ENCODE measurements at regions not wholly inside any gene's neighbourhood (a gene's known extent, or its start where the extent isn't known, plus 50 kb on each side); places are given as distances from the start of the nearest gene placed in this dataset.

DNA sequence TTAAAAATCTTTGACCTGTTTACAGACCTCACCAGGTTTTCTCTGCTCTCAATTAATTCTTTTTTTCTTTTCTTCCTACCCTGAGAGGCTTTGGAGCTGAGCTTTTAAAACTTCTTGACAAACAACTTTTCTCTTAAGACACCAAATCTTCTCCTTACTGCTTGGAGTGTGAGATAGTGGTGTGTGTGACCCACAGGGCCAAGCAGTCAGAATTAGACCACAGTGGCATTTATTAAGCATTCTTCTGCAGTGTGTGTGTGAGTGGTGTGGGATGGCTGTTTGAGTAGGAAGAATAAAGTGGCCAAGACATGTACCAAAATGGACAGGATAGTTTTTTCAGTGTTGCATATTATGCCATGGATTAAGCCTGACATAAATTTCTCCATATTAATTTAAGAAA lies 665.1 kb downstream of the RAPGEF2 start:
- Histone ChIP-seq H3K14ac (ENCODE audit: low read length) (no peak overlapping the region), H3K27ac (ENCODE audit: low read depth, low read length) (no peak overlapping the region), H3K4me3 (ENCODE audit: low read depth, low read length) (no peak overlapping the region), H4K12ac (ENCODE audit: low read depth, low read length) (no peak overlapping the region), H3K4me2 (ENCODE audit: low read length) (no peak overlapping the region), H3K18ac (ENCODE audit: low read length) (no peak overlapping the region), H2AK5ac (ENCODE audit: low read length) (no peak overlapping the region), H3K4me1 (ENCODE audit: control insufficient read depth in 1 of 2, insufficient read depth in 2 of 2, low read length in 2 of 2) (no peaks in the 10 kb centered on the region), H2BK120ac (ENCODE audit: insufficient read depth, low read length, poor library complexity) (no peak overlapping the region), H2BK12ac (ENCODE audit: low read length) (no peak overlapping the region), H3K36me3 (ENCODE audit: control insufficient read depth in 1 of 2, insufficient read depth in 2 of 2, low read length in 2 of 2) (no peaks in the 10 kb centered on the region), H4K8ac (ENCODE audit: low read depth, low read length) (no peak overlapping the region), H3K79me1 (ENCODE audit: low read length) (no peaks in the 10 kb centered on the region), H3K27me3 (ENCODE audit: insufficient read depth, low read length) (no peaks in the 10 kb centered on the region), H3K23ac (ENCODE audit: low read length) (no peak overlapping the region), H3K79me2 (ENCODE audit: control insufficient read depth, insufficient read depth, low read length, poor library complexity) (no peaks in the 10 kb centered on the region), H2AFZ (ENCODE audit: insufficient read depth, low read length, poor library complexity) (no peak overlapping the region), H3K9ac (ENCODE audit: low read length) (no peak overlapping the region), H2BK5ac (ENCODE audit: low read depth, low read length, poor library complexity) (no peak overlapping the region), H4K91ac (ENCODE audit: low read depth, low read length) (no peak overlapping the region), H3K4ac (ENCODE audit: low read depth, low read length) (no peak overlapping the region), H3K9me3 (ENCODE audit: insufficient read depth, low read depth, low read length) (no peaks in the 10 kb centered on the region)
- no peak for DNase-seq

DNA sequence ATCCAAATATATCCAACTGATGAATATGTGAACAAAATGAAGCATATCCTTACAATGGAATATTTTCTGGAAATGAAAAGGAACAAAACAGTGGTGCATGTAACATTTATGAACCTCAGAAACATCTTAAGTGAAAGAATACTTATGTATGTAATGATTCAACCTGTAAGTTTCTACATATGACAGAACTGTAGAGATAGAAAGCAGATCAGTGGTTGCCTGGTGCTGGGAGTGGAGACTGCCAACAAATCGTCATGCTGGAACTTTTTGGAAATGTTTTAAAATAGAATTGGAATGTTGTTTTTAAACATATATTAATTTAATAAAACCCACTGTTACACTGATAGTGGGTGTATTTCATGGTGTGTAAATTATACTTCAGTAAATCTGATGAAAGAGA lies 667.5 kb downstream of the RAPGEF2 start:
- no peaks in the 10 kb centered on the region for H3K79me2 ChIP-seq (ENCODE audit: control insufficient read depth, insufficient read depth, low read length, poor library complexity)
- H3K27me3 ChIP-seq (ENCODE audit: insufficient read depth, low read length): no peaks in the 10 kb centered on the region
- no CpG with 5 or more reads among the region's 1 CpG for WGBS (ENCODE audit: extremely low coverage, insufficient coverage, insufficient read length)
- no peak overlapping the region for H2AFZ ChIP-seq (ENCODE audit: insufficient read depth, low read length, poor library complexity)
- no peak for DNase-seq
- H4K91ac ChIP-seq (ENCODE audit: low read depth, low read length): no peak overlapping the region
- H3K18ac ChIP-seq (ENCODE audit: low read length): no peak overlapping the region
- H2BK12ac ChIP-seq (ENCODE audit: low read length): no peak overlapping the region
- no peak overlapping the region for H3K4me3 ChIP-seq (ENCODE audit: low read depth, low read length)
- H2AK5ac ChIP-seq (ENCODE audit: low read length): no peak overlapping the region
- H3K79me1 ChIP-seq (ENCODE audit: low read length): no peaks in the 10 kb centered on the region
- H2BK5ac ChIP-seq (ENCODE audit: low read depth, low read length, poor library complexity): no peak overlapping the region
- H3K4ac ChIP-seq (ENCODE audit: low read depth, low read length): no peak overlapping the region
- H3K4me1 ChIP-seq (ENCODE audit: control insufficient read depth in 1 of 2, insufficient read depth in 2 of 2, low read length in 2 of 2): no peaks in the 10 kb centered on the region
- H3K9ac ChIP-seq (ENCODE audit: low read length): no peak overlapping the region
- no peaks in the 10 kb centered on the region for H3K36me3 ChIP-seq (ENCODE audit: control insufficient read depth in 1 of 2, insufficient read depth in 2 of 2, low read length in 2 of 2)
- no peak overlapping the region for H3K14ac ChIP-seq (ENCODE audit: low read length)
- no peaks in the 10 kb centered on the region for H3K9me3 ChIP-seq (ENCODE audit: insufficient read depth, low read depth, low read length)
- H3K4me2 ChIP-seq (ENCODE audit: low read length): no peak overlapping the region
- no peak overlapping the region for H2BK120ac ChIP-seq (ENCODE audit: insufficient read depth, low read length, poor library complexity)
- H3K27ac ChIP-seq (ENCODE audit: low read depth, low read length): no peak overlapping the region
- no peak overlapping the region for H4K12ac ChIP-seq (ENCODE audit: low read depth, low read length)
- no peak overlapping the region for H4K8ac ChIP-seq (ENCODE audit: low read depth, low read length)
- no peak overlapping the region for H3K23ac ChIP-seq (ENCODE audit: low read length)

DNA sequence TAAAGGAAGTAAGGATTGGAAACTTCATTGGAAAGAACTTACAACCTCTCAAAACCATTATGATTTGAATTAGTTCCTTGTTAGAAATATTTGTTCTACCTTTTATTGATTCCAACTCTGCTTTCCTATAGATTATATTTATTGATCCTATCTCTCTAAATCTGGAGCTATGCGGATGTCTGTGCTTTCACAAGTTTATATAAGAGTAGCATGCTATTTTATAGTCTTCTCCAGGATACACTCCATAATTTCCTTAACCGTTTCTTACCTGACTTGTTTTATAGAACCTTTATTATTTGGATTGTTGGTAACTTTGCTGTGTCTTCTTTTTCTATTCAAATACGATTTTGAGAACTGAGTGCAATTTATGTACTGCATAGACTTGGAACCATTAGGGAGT lies 668.1 kb downstream of the RAPGEF2 start:
- Histone ChIP-seq H3K4me2 (ENCODE audit: low read length) (no peak overlapping the region), H2BK120ac (ENCODE audit: insufficient read depth, low read length, poor library complexity) (no peak overlapping the region), H3K9me3 (ENCODE audit: insufficient read depth, low read depth, low read length) (no peaks in the 10 kb centered on the region), H3K4ac (ENCODE audit: low read depth, low read length) (no peak overlapping the region), H2AFZ (ENCODE audit: insufficient read depth, low read length, poor library complexity) (no peak overlapping the region), H3K9ac (ENCODE audit: low read length) (no peak overlapping the region), H2BK5ac (ENCODE audit: low read depth, low read length, poor library complexity) (no peak overlapping the region), H3K36me3 (ENCODE audit: control insufficient read depth in 1 of 2, insufficient read depth in 2 of 2, low read length in 2 of 2) (no peaks in the 10 kb centered on the region), H3K4me1 (ENCODE audit: control insufficient read depth in 1 of 2, insufficient read depth in 2 of 2, low read length in 2 of 2) (no peaks in the 10 kb centered on the region), H2BK12ac (ENCODE audit: low read length) (no peak overlapping the region), H4K12ac (ENCODE audit: low read depth, low read length) (no peak overlapping the region), H4K8ac (ENCODE audit: low read depth, low read length) (no peak overlapping the region), H3K23ac (ENCODE audit: low read length) (no peak overlapping the region), H3K4me3 (ENCODE audit: low read depth, low read length) (no peak overlapping the region), H2AK5ac (ENCODE audit: low read length) (no peak overlapping the region), H3K18ac (ENCODE audit: low read length) (no peak overlapping the region), H3K79me1 (ENCODE audit: low read length) (no peaks in the 10 kb centered on the region), H3K27me3 (ENCODE audit: insufficient read depth, low read length) (no peaks in the 10 kb centered on the region), H3K27ac (ENCODE audit: low read depth, low read length) (no peak overlapping the region), H3K79me2 (ENCODE audit: control insufficient read depth, insufficient read depth, low read length, poor library complexity) (no peaks in the 10 kb centered on the region), H4K91ac (ENCODE audit: low read depth, low read length) (no peak overlapping the region), H3K14ac (ENCODE audit: low read length) (no peak overlapping the region)
- DNase-seq: no peak
- WGBS (ENCODE audit: extremely low coverage, insufficient coverage, insufficient read length): no CpG with 5 or more reads among the region's 3 CpGs

DNA sequence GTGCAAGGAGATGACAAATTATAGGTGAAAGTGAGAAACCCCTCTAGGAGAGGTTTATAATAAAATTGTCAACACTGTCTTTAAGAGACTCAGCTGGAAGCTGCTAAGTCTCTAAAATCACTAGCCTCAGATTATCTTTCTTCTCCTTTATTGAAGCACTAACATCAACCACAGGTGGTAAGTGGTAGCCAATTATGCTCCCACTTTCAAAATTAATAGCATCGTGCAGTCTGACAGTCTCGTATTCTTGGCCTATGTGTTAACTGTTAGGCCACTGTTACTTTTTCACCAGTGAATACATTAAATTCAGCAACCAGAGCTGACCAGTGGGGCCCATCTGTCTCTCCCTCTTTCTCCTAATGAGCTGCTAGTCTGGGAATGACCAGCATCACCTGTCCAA lies 674.1 kb downstream of the RAPGEF2 start:
- DNase-seq: no peak
- H3K9ac ChIP-seq (ENCODE audit: low read length): no peak overlapping the region
- WGBS (ENCODE audit: extremely low coverage, insufficient coverage, insufficient read length): no CpG with 5 or more reads among the region's 2 CpGs
- no peak overlapping the region for H4K91ac ChIP-seq (ENCODE audit: low read depth, low read length)
- no peak overlapping the region for H3K4ac ChIP-seq (ENCODE audit: low read depth, low read length)
- H3K27ac ChIP-seq (ENCODE audit: low read depth, low read length): no peak overlapping the region
- no peak overlapping the region for H2AFZ ChIP-seq (ENCODE audit: insufficient read depth, low read length, poor library complexity)
- no peak overlapping the region for H3K18ac ChIP-seq (ENCODE audit: low read length)
- H3K4me2 ChIP-seq (ENCODE audit: low read length): no peak overlapping the region
- no peak overlapping the region for H2BK120ac ChIP-seq (ENCODE audit: insufficient read depth, low read length, poor library complexity)
- no peak overlapping the region for H2AK5ac ChIP-seq (ENCODE audit: low read length)
- no peaks in the 10 kb centered on the region for H3K79me1 ChIP-seq (ENCODE audit: low read length)
- no peak overlapping the region for H3K4me3 ChIP-seq (ENCODE audit: low read depth, low read length)
- H2BK12ac ChIP-seq (ENCODE audit: low read length): no peak overlapping the region
- H4K12ac ChIP-seq (ENCODE audit: low read depth, low read length): no peak overlapping the region
- no peaks in the 10 kb centered on the region for H3K79me2 ChIP-seq (ENCODE audit: control insufficient read depth, insufficient read depth, low read length, poor library complexity)
- no peak overlapping the region for H2BK5ac ChIP-seq (ENCODE audit: low read depth, low read length, poor library complexity)
- H3K14ac ChIP-seq (ENCODE audit: low read length): no peak overlapping the region
- H3K23ac ChIP-seq (ENCODE audit: low read length): no peak overlapping the region
- H3K4me1 ChIP-seq (ENCODE audit: control insufficient read depth in 1 of 2, insufficient read depth in 2 of 2, low read length in 2 of 2): no peaks in the 10 kb centered on the region
- H3K36me3 ChIP-seq (ENCODE audit: control insufficient read depth in 1 of 2, insufficient read depth in 2 of 2, low read length in 2 of 2): no peaks in the 10 kb centered on the region
- H3K9me3 ChIP-seq (ENCODE audit: insufficient read depth, low read depth, low read length): no peaks in the 10 kb centered on the region
- no peaks in the 10 kb centered on the region for H3K27me3 ChIP-seq (ENCODE audit: insufficient read depth, low read length)
- H4K8ac ChIP-seq (ENCODE audit: low read depth, low read length): no peak overlapping the region

DNA sequence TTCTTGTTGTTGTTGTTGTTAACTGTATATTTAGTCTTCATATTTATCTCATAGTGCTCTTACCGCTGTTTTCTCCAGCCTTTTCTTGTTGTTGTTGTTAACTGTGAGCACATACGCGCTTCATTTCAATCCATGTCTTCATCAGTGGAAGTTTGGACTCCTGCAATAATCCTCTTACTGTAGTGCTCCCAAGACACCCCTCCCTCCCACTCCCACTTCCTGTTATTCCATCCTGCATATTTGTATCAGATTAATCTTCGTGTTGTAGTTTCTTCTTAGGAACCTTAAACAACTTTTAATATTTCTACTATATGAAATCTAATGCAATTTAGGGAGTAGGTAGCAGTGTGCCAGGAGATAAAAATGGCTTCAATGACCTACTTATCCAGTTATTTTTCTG lies 674.8 kb downstream of the RAPGEF2 start:
- Histone ChIP-seq H3K18ac (ENCODE audit: low read length) (no peak overlapping the region), H2BK12ac (ENCODE audit: low read length) (no peak overlapping the region), H3K14ac (ENCODE audit: low read length) (no peak overlapping the region), H2AFZ (ENCODE audit: insufficient read depth, low read length, poor library complexity) (no peak overlapping the region), H3K9ac (ENCODE audit: low read length) (no peak overlapping the region), H3K79me2 (ENCODE audit: control insufficient read depth, insufficient read depth, low read length, poor library complexity) (no peaks in the 10 kb centered on the region), H3K79me1 (ENCODE audit: low read length) (no peaks in the 10 kb centered on the region), H3K4me1 (ENCODE audit: control insufficient read depth in 1 of 2, insufficient read depth in 2 of 2, low read length in 2 of 2) (no peaks in the 10 kb centered on the region), H3K36me3 (ENCODE audit: control insufficient read depth in 1 of 2, insufficient read depth in 2 of 2, low read length in 2 of 2) (no peaks in the 10 kb centered on the region), H3K9me3 (ENCODE audit: insufficient read depth, low read depth, low read length) (no peaks in the 10 kb centered on the region), H3K4me3 (ENCODE audit: low read depth, low read length) (no peak overlapping the region), H3K23ac (ENCODE audit: low read length) (no peak overlapping the region), H4K12ac (ENCODE audit: low read depth, low read length) (no peak overlapping the region), H2AK5ac (ENCODE audit: low read length) (no peak overlapping the region), H4K8ac (ENCODE audit: low read depth, low read length) (no peak overlapping the region), H4K91ac (ENCODE audit: low read depth, low read length) (no peak overlapping the region), H2BK5ac (ENCODE audit: low read depth, low read length, poor library complexity) (no peak overlapping the region), H2BK120ac (ENCODE audit: insufficient read depth, low read length, poor library complexity) (no peak overlapping the region), H3K4me2 (ENCODE audit: low read length) (no peak overlapping the region), H3K27ac (ENCODE audit: low read depth, low read length) (no peak overlapping the region), H3K27me3 (ENCODE audit: insufficient read depth, low read length) (no peaks in the 10 kb centered on the region), H3K4ac (ENCODE audit: low read depth, low read length) (no peak overlapping the region)
- no peak for DNase-seq
- WGBS (ENCODE audit: extremely low coverage, insufficient coverage, insufficient read length): no CpG with 5 or more reads among the region's 4 CpGs
